CD4-positive, alpha-beta T cell treated with Interleukin-12 subunit alpha and Interleukin-12 subunit beta, for 1 hour (primary cell): ENCODE measurements at regions not wholly inside any gene's neighbourhood (a gene's known extent, or its start where the extent isn't known, plus 50 kb on each side); places are given as distances from the start of the nearest gene placed in this dataset.
"Not testable (repeated sequence)": the region's sequence is repeated elsewhere in the genome, so short reads cannot be mapped to it uniquely, and the experiment has no call there.

Source experiments
- DNase-seq: peaks from one replicate; pipeline ENCODE4 v3.0.0-alpha.2; 2020

- DNase-seq: no peak
Measured at GRCh38 chr2:16777123-16777870, 111.7 kb upstream of the CYRIA start.

- no peak for DNase-seq
Measured at GRCh38 chr2:16775899-16776231, 110.2 kb upstream of the CYRIA start.

GRCh38 chr2:16774980-16775898 lies 109.6 kb upstream of the CYRIA start:
- no peak for DNase-seq

- no peak for DNase-seq
Measured at GRCh38 chr2:16774091-16774490, 108.5 kb upstream of the CYRIA start.

- DNase-seq: no peak
Measured at GRCh38 chr2:16773080-16773713, 107.6 kb upstream of the CYRIA start.

GRCh38 chr2:16767789-16768476 lies 102.3 kb upstream of the CYRIA start:
- no peak for DNase-seq

GRCh38 chr2:16765356-16765755 lies 99.7 kb upstream of the CYRIA start:
- DNase-seq: no peak

GRCh38 chr2:16764487-16764886 lies 98.9 kb upstream of the CYRIA start:
- no peak for DNase-seq

- DNase-seq: no peak
Measured at GRCh38 chr2:16763493-16763899, 97.9 kb upstream of the CYRIA start.

GRCh38 chr2:16763056-16763455 lies 97.4 kb upstream of the CYRIA start:
- DNase-seq: no peak

GRCh38 chr2:16760426-16760825 lies 94.8 kb upstream of the CYRIA start:
- DNase-seq: no peak

GRCh38 chr2:16756831-16757644 lies 91.4 kb upstream of the CYRIA start:
- DNase-seq: peak; percentile 48

GRCh38 chr2:16755442-16755841 lies 89.8 kb upstream of the CYRIA start:
- no peak for DNase-seq

GRCh38 chr2:16753025-16753424 lies 87.4 kb upstream of the CYRIA start:
- DNase-seq: not testable (repeated sequence)

- DNase-seq: not testable (repeated sequence)
Measured at GRCh38 chr2:16750925-16751214, 85.2 kb upstream of the CYRIA start.

- no peak for DNase-seq
Measured at GRCh38 chr2:16750175-16750924, 84.7 kb upstream of the CYRIA start.

GRCh38 chr2:16748511-16749266 lies 83.1 kb upstream of the CYRIA start:
- DNase-seq: not testable (repeated sequence)

GRCh38 chr2:16747689-16748088 lies 82.1 kb upstream of the CYRIA start:
- no peak for DNase-seq

- DNase-seq: no peak
Measured at GRCh38 chr2:16747257-16747656, 81.6 kb upstream of the CYRIA start.

GRCh38 chr2:16746833-16747232 lies 81.2 kb upstream of the CYRIA start:
- DNase-seq: no peak

GRCh38 chr2:16746329-16746728 lies 80.7 kb upstream of the CYRIA start:
- DNase-seq: no peak
